ENCODE measurements at regions not wholly inside any gene's neighbourhood (a gene's known extent, or its start where the extent isn't known, plus 50 kb on each side); places are given as distances from the start of the nearest gene placed in this dataset.

GRCh38 chr6:103405321-103405720, 1454.4 kb downstream of the HACE1 start:
- H3K27me3 ChIP-seq = no peaks in the 10 kb centered on the region
- TF ChIP-seq CTCF (IDR thresholded peaks at IDR 0.05; ENCODE audit: low read depth, low read length) = no peak
- no peak for DNase-seq
- peaks cover 5% of the 10 kb centered on the region for H3K4me1 ChIP-seq
- no peaks in the 10 kb centered on the region for H3K9me3 ChIP-seq
- H3K4me3 ChIP-seq (ENCODE audit: low read depth, low read length) = no peak overlapping the region
- H3K36me3 ChIP-seq = no peaks in the 10 kb centered on the region

GRCh38 chr6:103404799-103405198, 1454.9 kb downstream of the HACE1 start:
- Histone ChIP-seq H3K27me3 (no peaks in the 10 kb centered on the region), H3K4me3 (ENCODE audit: low read depth, low read length) (no peak overlapping the region), H3K4me1 (peaks cover 5% of the 10 kb centered on the region), H3K36me3 (no peaks in the 10 kb centered on the region), H3K9me3 (no peaks in the 10 kb centered on the region)
- DNase-seq = no peak
- no peak for TF ChIP-seq CTCF (IDR thresholded peaks at IDR 0.05; ENCODE audit: low read depth, low read length)

- no peak for DNase-seq
- Histone ChIP-seq H3K9me3 (no peaks in the 10 kb centered on the region), H3K4me3 (ENCODE audit: low read depth, low read length) (no peak overlapping the region), H3K27me3 (no peaks in the 10 kb centered on the region), H3K36me3 (no peaks in the 10 kb centered on the region), H3K4me1 (no peaks in the 10 kb centered on the region)
- TF ChIP-seq CTCF (IDR thresholded peaks at IDR 0.05; ENCODE audit: low read depth, low read length) = no peak
Observed at GRCh38 chr6:103396768-103397167, 1463.0 kb downstream of the HACE1 start.

GRCh38 chr6:103379272-103379671, 1480.4 kb downstream of the HACE1 start:
- H3K27me3 ChIP-seq = no peaks in the 10 kb centered on the region
- no peaks in the 10 kb centered on the region; the same call in 1 of the 2 replicates for H3K9me3 ChIP-seq
- no peak for DNase-seq
- no peak for TF ChIP-seq CTCF (IDR thresholded peaks at IDR 0.05; ENCODE audit: low read depth, low read length)
- no peaks in the 10 kb centered on the region for H3K36me3 ChIP-seq
- H3K4me3 ChIP-seq (ENCODE audit: low read depth, low read length) = no peak overlapping the region
- H3K4me1 ChIP-seq = no peaks in the 10 kb centered on the region

- Histone ChIP-seq H3K36me3 (no peaks in the 10 kb centered on the region), H3K4me3 (ENCODE audit: low read depth, low read length) (no peak overlapping the region), H3K4me1 (no peaks in the 10 kb centered on the region), H3K9me3 (no peaks in the 10 kb centered on the region), H3K27me3 (no peaks in the 10 kb centered on the region)
- TF ChIP-seq CTCF (IDR thresholded peaks at IDR 0.05; ENCODE audit: low read depth, low read length) = no peak
- no peak for DNase-seq
Observed at GRCh38 chr6:103367212-103367611, 1492.5 kb downstream of the HACE1 start.

- no peak overlapping the region for H3K4me3 ChIP-seq (ENCODE audit: low read depth, low read length)
- no peaks in the 10 kb centered on the region for H3K9me3 ChIP-seq
- no peak for DNase-seq
- H3K4me1 ChIP-seq = no peaks in the 10 kb centered on the region
- no peaks in the 10 kb centered on the region for H3K27me3 ChIP-seq
- no peak for TF ChIP-seq CTCF (IDR thresholded peaks at IDR 0.05; ENCODE audit: low read depth, low read length)
- no peaks in the 10 kb centered on the region for H3K36me3 ChIP-seq
Observed at GRCh38 chr6:103356531-103356930, 1503.2 kb downstream of the HACE1 start.

All from BE2C (cell line).